ENCODE measurements at regions not wholly inside any gene's neighbourhood (a gene's known extent, or its start where the extent isn't known, plus 50 kb on each side); places are given as distances from the start of the nearest gene placed in this dataset.
"Not testable (repeated sequence)": the region's sequence is repeated elsewhere in the genome, so short reads cannot be mapped to it uniquely, and the experiment has no call there.

GRCh38 chr1:120274438-120274837, 98.1 kb upstream of the SEC22B start:
- TF ChIP-seq CTCF, POLR2A, POLR2AphosphoS5, EP300 (IDR thresholded peaks at IDR 0.05): not testable (repeated sequence)

All from stomach (tissue), 4 donors.